ENCODE measurements at regions not wholly inside any gene's neighbourhood (a gene's known extent, or its start where the extent isn't known, plus 50 kb on each side); places are given as distances from the start of the nearest gene placed in this dataset.

- no peak for DNase-seq (ENCODE audit: low spot score)
- peak overlapping the region; percentile 77 to 89 for H3K27ac ChIP-seq
- TF ChIP-seq CTCF (IDR thresholded peaks at IDR 0.05), result no peak
- H3K4me3 ChIP-seq, result peak overlapping the region; percentile 95
These were observed 63.2 kb upstream of the MAPRE2 start for GRCh38 chr18:34977838-34978532.

GRCh38 chr18:34978533-34978893 lies 62.7 kb upstream of the MAPRE2 start:
- Histone ChIP-seq H3K4me3 (peak overlapping the region; percentile 95), H3K27ac (peak overlapping the region; percentile 77 to 89)
- TF ChIP-seq CTCF (IDR thresholded peaks at IDR 0.05), result no peak
- no peak for DNase-seq (ENCODE audit: low spot score)

- H3K27ac ChIP-seq, result peak overlapping the region; percentile 77 to 89
- H3K4me3 ChIP-seq, result peak overlapping the region; percentile 95
- TF ChIP-seq CTCF (IDR thresholded peaks at IDR 0.05), result no peak
- DNase-seq (ENCODE audit: low spot score), result peak; percentile 87
These were observed 62.1 kb upstream of the MAPRE2 start for GRCh38 chr18:34978953-34979608.

GRCh38 chr18:34981487-34981886 lies 59.7 kb upstream of the MAPRE2 start:
- H3K4me3 ChIP-seq, result no peak overlapping the region
- H3K27ac ChIP-seq, result no peak overlapping the region
- no peak for DNase-seq (ENCODE audit: low spot score)
- TF ChIP-seq CTCF (IDR thresholded peaks at IDR 0.05), result no peak

- Histone ChIP-seq H3K4me3 (no peak overlapping the region), H3K27ac (no peak overlapping the region)
- no peak for DNase-seq (ENCODE audit: low spot score)
- no peak for TF ChIP-seq CTCF (IDR thresholded peaks at IDR 0.05)
These were observed 55.2 kb upstream of the MAPRE2 start for GRCh38 chr18:34985963-34986362.

- peak overlapping the region; percentile 6 to 44 for H3K27ac ChIP-seq
- DNase-seq (ENCODE audit: low spot score), result no peak
- no peak overlapping the region for H3K4me3 ChIP-seq
- no peak for TF ChIP-seq CTCF (IDR thresholded peaks at IDR 0.05)
These were observed 50.6 kb upstream of the MAPRE2 start for GRCh38 chr18:34990597-34990996.

GRCh38 chr18:34991152-34991551 lies 50.1 kb upstream of the MAPRE2 start:
- no peak for TF ChIP-seq CTCF (IDR thresholded peaks at IDR 0.05)
- peak overlapping the region; percentile 6 to 44 for H3K27ac ChIP-seq
- no peak for DNase-seq (ENCODE audit: low spot score)
- no peak overlapping the region for H3K4me3 ChIP-seq

Measured in coronary artery (tissue), 2 donors.